Natural killer cell (primary cell): ENCODE measurements at regions not wholly inside any gene's neighbourhood (a gene's known extent, or its start where the extent isn't known, plus 50 kb on each side); places are given as distances from the start of the nearest gene placed in this dataset.
A peak's percentile ranks its signal among the peaks of the same experiment; 100 is the strongest.

Experiments
- ATAC-seq, 3 donors: fragments of 150-1000 bp in 2 of 3; fragments of 200-7000 bp in 1 of 3; cut with Tn5 transposase; 1 replicate in 1 of 3; 2 replicates in 2 of 3; pipeline ENCODE4 v1.10.0; 2021; ENCODE audit warnings: mild to moderate bottlenecking in 2 of 3, moderate library complexity in 2 of 3
- DNase-seq, 2 donors: peaks; one replicate each; pipeline versions ENCODE4 v3.0.0 to v3.0.0-alpha.2; 2013 to 2021; ENCODE audit warnings: mixed read lengths in 1 of 2
- H3K27ac ChIP-seq: one replicate; pipeline ENCODE4 v1.5.1; 2013; ENCODE audit warnings: mild to moderate bottlenecking, low read length
- H3K27me3 ChIP-seq: one replicate; pipeline ENCODE4 v1.6.1; 2013; ENCODE audit warnings: low read length; ENCODE audit not compliant: control insufficient read depth, insufficient read depth
- H3K36me3 ChIP-seq: one replicate; pipeline ENCODE4 v1.6.1; 2013; ENCODE audit warnings: low read length; ENCODE audit not compliant: control insufficient read depth, insufficient read depth
- H3K4me1 ChIP-seq: one replicate; pipeline ENCODE4 v1.6.1; 2013; ENCODE audit warnings: low read length; ENCODE audit not compliant: control insufficient read depth, insufficient read depth
- H3K4me3 ChIP-seq: one replicate; pipeline ENCODE4 v1.5.1; 2013; ENCODE audit warnings: low read length
- H3K9me3 ChIP-seq: one replicate; pipeline ENCODE4 v1.6.1; 2013; ENCODE audit warnings: low read length; ENCODE audit not compliant: control insufficient read depth, insufficient read depth
- H3K27ac Mint-ChIP-seq, 2 donors: one replicate each; pipeline ENCODE4 v1.8.0; 2022; ENCODE audit warnings: mild to moderate bottlenecking in 2 of 2, mixed read lengths in 2 of 2, moderate library complexity in 1 of 2
- H3K27me3 Mint-ChIP-seq, 2 donors: one replicate each; pipeline ENCODE4 v1.8.0; 2022; ENCODE audit warnings: low read depth in 2 of 2, mixed read lengths in 2 of 2
- H3K36me3 Mint-ChIP-seq: one replicate; pipeline ENCODE4 v1.8.0; 2022; ENCODE audit warnings: mixed read lengths
- H3K4me1 Mint-ChIP-seq, 2 donors: one replicate each; pipeline ENCODE4 v1.8.0; 2022; ENCODE audit warnings: mixed read lengths in 2 of 2
- H3K4me3 Mint-ChIP-seq: one replicate; pipeline ENCODE4 v1.8.0; 2022; ENCODE audit warnings: mild to moderate bottlenecking, moderate library complexity, mixed read lengths
- H3K9me3 Mint-ChIP-seq, 2 donors: one replicate each; pipeline ENCODE4 v1.8.0; 2022; ENCODE audit warnings: mixed read lengths in 2 of 2
- WGBS: methylation state at CpG from one replicate; pipeline ENCODE4 v1.1.7; 2013; ENCODE audit warnings: missing lambda C conversion rate; ENCODE audit not compliant: insufficient coverage; 5-methylcytosine and 5-hydroxymethylcytosine counted together
- intact Hi-C: fragments of 100-400 bp; cut with micrococcal nuclease; formaldehyde crosslinking; loops from one replicate; pipeline ENCODE4 v1.14.2; 2022
- TF ChIP-seq, protein P1 (sequence below): fragments of 200-600 bp; IDR thresholded peaks from one replicate; pipeline ENCODE4 v1.8.0; 2022; ENCODE audit warnings: antibody characterized with exemption

DNA sequence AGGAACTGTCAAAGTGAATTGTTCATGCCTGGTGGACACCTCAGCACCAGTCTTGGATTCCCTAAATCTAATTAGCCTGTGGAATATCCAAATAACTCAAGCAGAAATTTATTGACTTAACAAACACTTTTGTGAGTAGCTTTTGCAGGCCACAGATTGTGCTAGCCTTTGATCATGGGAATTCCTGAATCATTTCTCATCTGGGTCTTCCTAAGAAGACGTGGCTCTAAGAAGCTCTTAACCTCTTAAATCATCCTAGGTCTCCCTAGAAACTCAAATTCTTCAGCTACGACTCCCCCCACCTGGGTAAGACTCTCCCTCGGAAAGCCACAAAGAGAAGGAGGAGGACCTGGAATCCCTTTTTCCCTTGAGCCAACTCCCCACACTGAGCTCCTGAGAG, 53.8 kb upstream of the PSEN2 start:
- Mint-ChIP-seq H3K4me3 (no peak overlapping the region), H3K9me3 (no peaks in the 10 kb centered on the region), H3K4me1 (no peaks in the 10 kb centered on the region), H3K27ac (no peak overlapping the region), H3K36me3 (no peaks in the 10 kb centered on the region), H3K27me3 (no peaks in the 10 kb centered on the region)
- no peak overlapping the region for H3K27ac ChIP-seq
- 90% methylated on average over 3 of the region's 3 CpGs for WGBS
- intact Hi-C loops: no loop called here
- no peaks in the 10 kb centered on the region for H3K27me3 ChIP-seq
- ATAC-seq (no peak), DNase-seq (no peak)
- no peaks in the 10 kb centered on the region for H3K9me3 ChIP-seq
- TF ChIP-seq, protein P1, sequence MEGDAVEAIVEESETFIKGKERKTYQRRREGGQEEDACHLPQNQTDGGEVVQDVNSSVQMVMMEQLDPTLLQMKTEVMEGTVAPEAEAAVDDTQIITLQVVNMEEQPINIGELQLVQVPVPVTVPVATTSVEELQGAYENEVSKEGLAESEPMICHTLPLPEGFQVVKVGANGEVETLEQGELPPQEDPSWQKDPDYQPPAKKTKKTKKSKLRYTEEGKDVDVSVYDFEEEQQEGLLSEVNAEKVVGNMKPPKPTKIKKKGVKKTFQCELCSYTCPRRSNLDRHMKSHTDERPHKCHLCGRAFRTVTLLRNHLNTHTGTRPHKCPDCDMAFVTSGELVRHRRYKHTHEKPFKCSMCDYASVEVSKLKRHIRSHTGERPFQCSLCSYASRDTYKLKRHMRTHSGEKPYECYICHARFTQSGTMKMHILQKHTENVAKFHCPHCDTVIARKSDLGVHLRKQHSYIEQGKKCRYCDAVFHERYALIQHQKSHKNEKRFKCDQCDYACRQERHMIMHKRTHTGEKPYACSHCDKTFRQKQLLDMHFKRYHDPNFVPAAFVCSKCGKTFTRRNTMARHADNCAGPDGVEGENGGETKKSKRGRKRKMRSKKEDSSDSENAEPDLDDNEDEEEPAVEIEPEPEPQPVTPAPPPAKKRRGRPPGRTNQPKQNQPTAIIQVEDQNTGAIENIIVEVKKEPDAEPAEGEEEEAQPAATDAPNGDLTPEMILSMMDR: no peak
- H3K36me3 ChIP-seq: no peaks in the 10 kb centered on the region
- no peaks in the 10 kb centered on the region for H3K4me1 ChIP-seq
- H3K4me3 ChIP-seq: no peak overlapping the region

DNA sequence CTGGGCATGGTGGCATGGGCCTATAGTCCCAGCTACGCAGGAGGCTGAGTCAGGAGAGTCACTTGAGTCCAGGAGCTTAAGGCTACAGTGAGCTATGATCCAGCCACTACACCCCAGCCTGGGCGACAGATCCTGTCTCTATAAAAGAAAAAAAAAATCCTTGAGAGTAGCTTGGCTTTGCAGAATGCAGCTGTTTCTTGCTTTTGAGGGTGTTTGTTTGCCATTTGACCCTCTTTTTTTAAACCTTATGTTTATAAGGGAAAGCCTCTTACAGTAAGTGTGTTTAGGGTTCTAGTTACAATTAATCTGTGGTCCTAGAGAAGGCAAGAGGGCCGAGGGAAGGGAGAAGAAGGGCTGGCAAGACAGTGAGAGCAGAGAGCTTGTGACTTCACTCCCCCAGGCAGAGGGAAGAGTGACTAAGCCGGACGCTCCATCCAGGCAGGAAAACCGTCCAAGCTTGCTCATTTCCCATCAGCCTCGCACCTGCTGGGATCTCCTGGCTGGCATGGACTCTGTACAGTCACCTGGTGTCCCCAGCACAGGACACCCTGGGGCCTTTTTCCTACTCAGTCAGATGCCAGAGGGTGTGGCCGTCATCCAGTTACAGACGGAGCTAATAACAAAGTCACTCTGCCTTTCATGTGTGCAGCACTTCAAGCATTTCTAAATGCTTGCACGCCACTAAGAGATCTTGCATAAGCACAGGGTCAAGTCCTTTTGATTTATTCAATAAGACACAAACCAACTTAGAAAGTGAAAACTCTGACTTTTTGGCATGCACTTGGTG, 55.5 kb upstream of the PSEN2 start:
- Mint-ChIP-seq H3K36me3 (no peaks in the 10 kb centered on the region), H3K27ac (no peak overlapping the region), H3K27me3 (peaks cover 0 to 2% of the 10 kb centered on the region in 2 donors), H3K9me3 (no peaks in the 10 kb centered on the region), H3K4me3 (no peak overlapping the region), H3K4me1 (no peaks in the 10 kb centered on the region)
- Histone ChIP-seq H3K27ac (no peak overlapping the region), H3K36me3 (no peaks in the 10 kb centered on the region), H3K9me3 (no peaks in the 10 kb centered on the region), H3K4me3 (no peak overlapping the region), H3K27me3 (no peaks in the 10 kb centered on the region), H3K4me1 (no peaks in the 10 kb centered on the region)
- 90% methylated on average over 10 of the region's 10 CpGs for WGBS
- DNase-seq: peak in 1 of 2 donors; percentile 13
- intact Hi-C loops: no loop called here
- TF ChIP-seq, protein P1: no peak
- ATAC-seq: no peak

DNA sequence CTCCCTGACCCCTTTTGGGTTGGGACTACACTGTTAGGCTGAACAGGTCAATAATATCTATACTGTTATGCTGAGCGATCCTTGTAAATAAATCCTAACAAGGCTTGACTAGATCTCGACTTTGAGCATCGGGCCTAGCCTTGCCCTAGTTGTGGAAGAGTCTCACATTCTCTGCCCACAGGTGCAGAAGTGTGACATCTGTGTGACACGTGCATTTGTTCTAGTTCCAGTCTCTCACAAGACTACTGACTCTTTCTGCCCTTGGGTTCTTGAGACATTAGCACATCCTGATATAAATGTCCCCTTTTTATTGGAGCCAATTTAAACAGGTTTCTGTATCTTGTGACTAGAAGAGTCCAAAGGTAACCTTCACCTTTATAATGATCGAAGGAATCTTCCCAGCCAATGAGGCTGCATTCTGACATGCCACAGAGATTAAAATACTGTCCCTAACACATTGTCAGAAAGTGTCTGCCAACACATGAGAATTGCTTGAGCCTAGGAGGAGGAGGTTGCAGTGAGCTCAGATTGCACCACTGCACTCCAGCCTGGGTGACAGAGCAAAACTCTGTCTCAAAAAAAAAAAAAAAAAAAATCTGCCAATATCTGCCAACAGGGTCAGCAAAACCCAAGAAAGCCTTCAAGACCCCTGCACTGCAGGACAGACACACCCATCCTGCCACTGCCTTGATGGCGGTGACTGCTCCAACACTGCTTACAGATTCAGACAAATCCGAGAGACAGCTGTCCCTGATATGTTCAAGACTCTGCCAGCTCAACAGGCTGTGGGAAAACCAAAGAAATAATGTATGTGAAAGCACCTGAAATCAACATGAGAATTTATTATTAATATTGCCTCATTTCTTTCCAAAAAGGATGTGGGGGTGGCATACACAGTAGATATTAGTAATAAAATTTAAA, 56.5 kb upstream of the PSEN2 start:
- H3K27ac ChIP-seq: no peak overlapping the region
- intact Hi-C loops: no loop called here

More for the DNA sequence above, 56.5 kb upstream of the PSEN2 start:
- Histone ChIP-seq H3K36me3 (no peaks in the 10 kb centered on the region), H3K9me3 (no peaks in the 10 kb centered on the region), H3K4me1 (no peaks in the 10 kb centered on the region), H3K4me3 (no peak overlapping the region), H3K27me3 (no peaks in the 10 kb centered on the region)
- no peaks in the 10 kb centered on the region for H3K4me1 Mint-ChIP-seq
- H3K27me3 Mint-ChIP-seq: peaks cover 0 to 5% of the 10 kb centered on the region in 2 donors
- DNase-seq (no peak), ATAC-seq (no peak)
- TF ChIP-seq, protein P1: no peak
- H3K36me3 Mint-ChIP-seq: no peaks in the 10 kb centered on the region
- no peaks in the 10 kb centered on the region for H3K9me3 Mint-ChIP-seq
- 78% methylated on average over 7 of the region's 7 CpGs for WGBS
- H3K4me3 Mint-ChIP-seq: no peak overlapping the region
- H3K27ac Mint-ChIP-seq: no peak overlapping the region
